ENCODE measurements at regions not wholly inside any gene's neighbourhood (a gene's known extent, or its start where the extent isn't known, plus 50 kb on each side); places are given as distances from the start of the nearest gene placed in this dataset.

GRCh38 chr1:157359314-157360022, 192.8 kb downstream of the FCRL5 start:
- Histone ChIP-seq H3K27me3 (ENCODE audit: control insufficient read depth in 2 of 2, insufficient read depth in 2 of 2, low read length in 2 of 2) (no peaks in the 10 kb centered on the region), H3K4me1 (ENCODE audit: control insufficient read depth in 1 of 2, insufficient read depth in 2 of 2, low read length in 2 of 2) (peaks cover 7 to 8% of the 10 kb centered on the region in 2 donors), H3K9ac (ENCODE audit: insufficient read depth, low read length, poor library complexity, severe bottlenecking) (no peak overlapping the region), H3K9me3 (replicated peaks in 1 of 2; ENCODE audit: control insufficient read depth in 1 of 2, insufficient read depth in 1 of 2, low read length in 2 of 2) (no peaks in the 10 kb centered on the region), H3K79me2 (ENCODE audit: insufficient read depth, low read length) (no peaks in the 10 kb centered on the region), H3K27ac (ENCODE audit: low read depth in 1 of 2, low read length in 2 of 2) (peak overlapping the region; percentile 23 to 24), H3K36me3 (replicated peaks in 1 of 2; ENCODE audit: control insufficient read depth in 1 of 2, insufficient read depth in 2 of 2, low read length in 2 of 2) (no peaks in the 10 kb centered on the region), H3K4me2 (replicated peaks; ENCODE audit: extremely low read depth, low read length, poor library complexity, severe bottlenecking) (no peak overlapping the region), H3K4me3 (replicated peaks in 1 of 3; ENCODE audit: low read depth in 2 of 3, low read length in 3 of 3) (no peak overlapping the region), H4K20me1 (ENCODE audit: insufficient read depth, low read length) (no peaks in the 10 kb centered on the region), H2AFZ (ENCODE audit: insufficient read depth, low read depth, low read length, poor library complexity, severe bottlenecking) (no peak overlapping the region)
- intact Hi-C loops (cut with micrococcal nuclease) = loop anchor here in 1 of 2 donors (10.0 kb wide), 1 partner anchor 165 kb away; no protein-coding TSS in a partner anchor
- no peak for TF ChIP-seq CTCF (IDR thresholded peaks at IDR 0.05)
- WGBS (ENCODE audit: insufficient coverage) = no CpG with 5 or more reads among the region's 4 CpGs
- Mint-ChIP-seq H3K4me1 (peaks cover 14% of the 10 kb centered on the region), H3K27me3 (ENCODE audit: low read depth in 3 of 3) (peaks cover 1 to 6% (median 3%) of the 10 kb centered on the region in 3 donors), H3K9me3 (no peaks in the 10 kb centered on the region), H3K4me3 (peak overlapping the region in 1 of 2 donors; percentile 53), H3K27ac (peak overlapping the region in 6 of 7 donors; percentile 33 to 93 (median 62)), H3K36me3 (no peaks in the 10 kb centered on the region)
- peak; percentile 26 to 77 (median 37) for DNase-seq

GRCh38 chr1:157357111-157357510, 195.2 kb downstream of the FCRL5 start:
- Histone ChIP-seq H3K4me1 (ENCODE audit: control insufficient read depth in 1 of 2, insufficient read depth in 2 of 2, low read length in 2 of 2) (peaks cover 7 to 8% of the 10 kb centered on the region in 2 donors), H3K4me2 (replicated peaks; ENCODE audit: extremely low read depth, low read length, poor library complexity, severe bottlenecking) (no peak overlapping the region), H3K4me3 (replicated peaks in 1 of 3; ENCODE audit: low read depth in 2 of 3, low read length in 3 of 3) (no peak overlapping the region), H3K27me3 (ENCODE audit: control insufficient read depth in 2 of 2, insufficient read depth in 2 of 2, low read length in 2 of 2) (no peaks in the 10 kb centered on the region), H4K20me1 (ENCODE audit: insufficient read depth, low read length) (no peaks in the 10 kb centered on the region), H3K27ac (ENCODE audit: low read depth in 1 of 2, low read length in 2 of 2) (no peak overlapping the region), H3K9me3 (replicated peaks in 1 of 2; ENCODE audit: control insufficient read depth in 1 of 2, insufficient read depth in 1 of 2, low read length in 2 of 2) (no peaks in the 10 kb centered on the region), H3K79me2 (ENCODE audit: insufficient read depth, low read length) (no peaks in the 10 kb centered on the region), H3K36me3 (replicated peaks in 1 of 2; ENCODE audit: control insufficient read depth in 1 of 2, insufficient read depth in 2 of 2, low read length in 2 of 2) (no peaks in the 10 kb centered on the region), H2AFZ (ENCODE audit: insufficient read depth, low read depth, low read length, poor library complexity, severe bottlenecking) (no peak overlapping the region), H3K9ac (ENCODE audit: insufficient read depth, low read length, poor library complexity, severe bottlenecking) (no peak overlapping the region)
- intact Hi-C loops (cut with micrococcal nuclease) = no loop called here
- Mint-ChIP-seq H3K27ac (peak overlapping the region in 1 of 7 donors; percentile 67), H3K4me3 (no peak overlapping the region), H3K9me3 (no peaks in the 10 kb centered on the region), H3K4me1 (peaks cover 14% of the 10 kb centered on the region), H3K27me3 (ENCODE audit: low read depth in 3 of 3) (peaks cover 3 to 8% (median 4%) of the 10 kb centered on the region in 3 donors), H3K36me3 (no peaks in the 10 kb centered on the region)
- no peak for TF ChIP-seq CTCF (IDR thresholded peaks at IDR 0.05)
- 100% methylated on average over 5 of the region's 5 CpGs for WGBS (ENCODE audit: insufficient coverage)
- no peak for DNase-seq

Measured in CD14-positive monocyte (primary cell).